Astrocyte (in vitro differentiated cells and primary cell): ENCODE measurements at regions not wholly inside any gene's neighbourhood (a gene's known extent, or its start where the extent isn't known, plus 50 kb on each side); places are given as distances from the start of the nearest gene placed in this dataset.
"Not testable (repeated sequence)": the region's sequence is repeated elsewhere in the genome, so short reads cannot be mapped to it uniquely, and the experiment has no call there.

Source experiments
- DNase-seq: peaks from one replicate; pipeline ENCODE4 v3.0.0-alpha.2; 2010; ENCODE audit warnings: low read depth
- FAIRE-seq: peaks from 2 replicates; lab custom pipeline; 2011; peaks lifted over from hg19 to GRCh38; lab: Jason Lieb, UNC
- H2AFZ ChIP-seq: 2 replicates; pipeline ENCODE4 v1.6.0; 2012; ENCODE audit warnings: low read depth, low read length, inconsistent platforms
- H3K27ac ChIP-seq: 2 replicates; pipeline ENCODE4 v1.5.1; 2011; ENCODE audit warnings: low read depth, low read length, inconsistent platforms
- H3K27me3 ChIP-seq: 2 replicates; pipeline ENCODE4 v1.6.0; 2011; ENCODE audit warnings: low read length, inconsistent platforms; ENCODE audit not compliant: insufficient read depth
- H3K36me3 ChIP-seq: 2 replicates; pipeline ENCODE4 v1.5.1; 2011; ENCODE audit warnings: low read length, inconsistent platforms; ENCODE audit not compliant: insufficient read depth
- H3K4me1 ChIP-seq: 2 replicates; pipeline ENCODE4 v1.5.1; 2011; ENCODE audit warnings: low read length, inconsistent platforms; ENCODE audit not compliant: insufficient read depth
- H3K4me2 ChIP-seq: 2 replicates; pipeline ENCODE4 v1.6.0; 2012; ENCODE audit warnings: low read length, inconsistent platforms
- H3K4me3 ChIP-seq: 2 replicates; pipeline ENCODE4 v1.5.1; 2011; ENCODE audit warnings: low read depth, mild to moderate bottlenecking, low read length, inconsistent platforms; ENCODE audit not compliant: insufficient read depth
- H3K79me2 ChIP-seq: 2 replicates; pipeline ENCODE4 v1.6.0; 2012; ENCODE audit warnings: mild to moderate bottlenecking, low read length, inconsistent platforms; ENCODE audit not compliant: insufficient read depth
- H3K9ac ChIP-seq: 2 replicates; pipeline ENCODE4 v1.6.0; 2012; ENCODE audit warnings: mild to moderate bottlenecking, low read length, inconsistent platforms
- H3K9me3 ChIP-seq: 2 replicates; pipeline ENCODE4 v1.5.1; 2012; ENCODE audit warnings: low read depth, mild to moderate bottlenecking, low read length, inconsistent platforms; ENCODE audit not compliant: insufficient read depth
- H4K20me1 ChIP-seq: 2 replicates; pipeline ENCODE4 v1.6.0; 2012; ENCODE audit warnings: low read length, inconsistent platforms; ENCODE audit not compliant: insufficient read depth
- H3K27ac Mint-ChIP-seq: one replicate; pipeline ENCODE4 v1.8.0; 2021; ENCODE audit warnings: mild to moderate bottlenecking, mixed read lengths; ENCODE audit not compliant: unreplicated experiment
- H3K27me3 Mint-ChIP-seq: one replicate; pipeline ENCODE4 v1.8.0; 2021; ENCODE audit warnings: low read depth, mixed read lengths; ENCODE audit not compliant: unreplicated experiment
- H3K36me3 Mint-ChIP-seq: one replicate; pipeline ENCODE4 v1.8.0; 2021; ENCODE audit warnings: low read depth, mixed read lengths; ENCODE audit not compliant: unreplicated experiment
- H3K4me1 Mint-ChIP-seq: one replicate; pipeline ENCODE4 v1.8.0; 2021; ENCODE audit warnings: low read depth, mixed read lengths; ENCODE audit not compliant: unreplicated experiment
- H3K4me3 Mint-ChIP-seq: one replicate; pipeline ENCODE4 v1.8.0; 2021; ENCODE audit warnings: mild to moderate bottlenecking, moderate library complexity, mixed read lengths; ENCODE audit not compliant: unreplicated experiment
- H3K9me3 Mint-ChIP-seq: one replicate; pipeline ENCODE4 v1.8.0; 2021; ENCODE audit warnings: mild to moderate bottlenecking, mixed read lengths; ENCODE audit not compliant: unreplicated experiment
- CTCF ChIP-seq: IDR thresholded peaks from 2 replicates; pipeline ENCODE4 v1.5.1; 2011; ENCODE audit warnings: low read depth, mild to moderate bottlenecking, inconsistent platforms, low read length, moderate library complexity; ENCODE audit not compliant: insufficient read depth
- EZH2 ChIP-seq: IDR thresholded peaks from 2 replicates; pipeline ENCODE4 v1.6.1; 2012; ENCODE audit warnings: mild to moderate bottlenecking, low read length, inconsistent platforms; ENCODE audit not compliant: insufficient read depth

GRCh38 chr3:75325716-75326115 lies 338.4 kb upstream of the FRG2C start:
- FAIRE-seq (no peak), DNase-seq (no peak)

GRCh38 chr3:75327453-75327852 lies 336.7 kb upstream of the FRG2C start:
- Mint-ChIP-seq H3K36me3 (no peaks in the 10 kb centered on the region), H3K4me3 (no peak overlapping the region), H3K4me1 (peaks cover 7% of the 10 kb centered on the region), H3K27me3 (peaks cover 47% of the 10 kb centered on the region), H3K9me3 (no peaks in the 10 kb centered on the region), H3K27ac (no peak overlapping the region)
- no peaks in the 10 kb centered on the region for H3K9me3 ChIP-seq
- no peaks in the 10 kb centered on the region for H4K20me1 ChIP-seq
- H3K79me2 ChIP-seq: no peaks in the 10 kb centered on the region
- no peak overlapping the region for H3K4me3 ChIP-seq
- no peak for TF ChIP-seq CTCF
- no peak for TF ChIP-seq EZH2
- no peak overlapping the region for H2AFZ ChIP-seq
- DNase-seq (no peak), FAIRE-seq (no peak)
- H3K4me2 ChIP-seq: no peak overlapping the region
- no peak overlapping the region for H3K9ac ChIP-seq
- H3K4me1 ChIP-seq: no peaks in the 10 kb centered on the region
- H3K36me3 ChIP-seq: no peaks in the 10 kb centered on the region
- no peaks in the 10 kb centered on the region for H3K27me3 ChIP-seq
- H3K27ac ChIP-seq: no peak overlapping the region

More at GRCh38 chr3:75325716-75326115, 338.4 kb upstream of the FRG2C start:
- no peaks in the 10 kb centered on the region for H3K79me2 ChIP-seq
- H4K20me1 ChIP-seq: no peaks in the 10 kb centered on the region
- H2AFZ ChIP-seq: no peak overlapping the region
- no peak overlapping the region for H3K9ac ChIP-seq
- Mint-ChIP-seq H3K4me1 (peaks cover 7% of the 10 kb centered on the region), H3K36me3 (no peaks in the 10 kb centered on the region), H3K9me3 (no peaks in the 10 kb centered on the region), H3K27ac (no peak overlapping the region), H3K27me3 (peaks cover 43% of the 10 kb centered on the region), H3K4me3 (no peak overlapping the region)
- H3K4me3 ChIP-seq: no peak overlapping the region
- H3K27me3 ChIP-seq: no peaks in the 10 kb centered on the region
- no peak overlapping the region for H3K27ac ChIP-seq
- no peak overlapping the region for H3K4me2 ChIP-seq
- TF ChIP-seq CTCF (no peak), EZH2 (no peak)
- H3K36me3 ChIP-seq: no peaks in the 10 kb centered on the region
- no peaks in the 10 kb centered on the region for H3K4me1 ChIP-seq
- H3K9me3 ChIP-seq: no peaks in the 10 kb centered on the region

- Histone ChIP-seq H3K4me3 (no peak overlapping the region), H3K27me3 (no peaks in the 10 kb centered on the region), H3K36me3 (no peaks in the 10 kb centered on the region), H3K4me1 (no peaks in the 10 kb centered on the region), H3K27ac (no peak overlapping the region), H3K4me2 (no peak overlapping the region), H2AFZ (no peak overlapping the region), H4K20me1 (no peaks in the 10 kb centered on the region), H3K79me2 (no peaks in the 10 kb centered on the region), H3K9me3 (no peaks in the 10 kb centered on the region), H3K9ac (no peak overlapping the region)
- FAIRE-seq (no peak), DNase-seq (peak; percentile 14)
- Mint-ChIP-seq H3K9me3 (no peaks in the 10 kb centered on the region), H3K4me1 (peaks cover 2% of the 10 kb centered on the region), H3K4me3 (no peak overlapping the region), H3K27me3 (peaks cover 47% of the 10 kb centered on the region), H3K27ac (no peak overlapping the region), H3K36me3 (no peaks in the 10 kb centered on the region)
- no peak for TF ChIP-seq EZH2
- no peak for TF ChIP-seq CTCF
Measured at GRCh38 chr3:75329476-75330097, 334.5 kb upstream of the FRG2C start.

- H3K4me1 ChIP-seq, H3K27ac ChIP-seq, H3K4me3 Mint-ChIP-seq, H3K79me2 ChIP-seq, H3K27ac Mint-ChIP-seq, H3K36me3 ChIP-seq, H2AFZ ChIP-seq, FAIRE-seq, H3K27me3 ChIP-seq, H3K9me3 ChIP-seq, H3K4me1 Mint-ChIP-seq, H3K9ac ChIP-seq, DNase-seq, H3K9me3 Mint-ChIP-seq, H4K20me1 ChIP-seq, H3K36me3 Mint-ChIP-seq, H3K4me3 ChIP-seq, H3K4me2 ChIP-seq: not testable (repeated sequence)
- peaks cover 49% of the 10 kb centered on the region for H3K27me3 Mint-ChIP-seq
Measured at GRCh38 chr3:75330446-75330845, 333.7 kb upstream of the FRG2C start.
